ENCODE measurements at regions not wholly inside any gene's neighbourhood (a gene's known extent, or its start where the extent isn't known, plus 50 kb on each side); places are given as distances from the start of the nearest gene placed in this dataset.
"Not testable (repeated sequence)": the region's sequence is repeated elsewhere in the genome, so short reads cannot be mapped to it uniquely, and the experiment has no call there.

- no peak for DNase-seq (ENCODE audit: low read depth)
Observed at GRCh38 chr9:28999057-28999456, 1425.8 kb upstream of the C9orf72 start.

GRCh38 chr9:28999806-29000205 is 1426.5 kb upstream of the C9orf72 start:
- peak; percentile 4 for DNase-seq (ENCODE audit: low read depth)

DNA sequence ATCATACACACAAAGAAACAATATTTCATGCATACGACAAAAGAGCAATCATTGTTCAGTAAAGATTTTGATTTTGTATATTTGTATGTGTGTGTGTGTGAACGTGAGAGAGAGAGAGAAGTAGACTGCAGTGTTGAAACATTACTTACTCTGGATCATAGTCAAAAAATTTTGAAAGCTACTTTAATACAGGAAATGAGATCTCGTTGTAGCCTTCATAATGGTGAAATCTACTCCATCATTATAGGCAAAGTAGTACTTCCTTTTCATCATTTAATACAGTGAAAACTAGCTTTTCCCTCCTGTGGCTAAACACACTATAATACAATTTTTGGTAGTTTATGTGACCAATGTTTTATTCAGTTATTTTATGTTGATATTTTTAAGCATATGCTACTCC is 1427.7 kb upstream of the C9orf72 start:
- DNase-seq (ENCODE audit: low read depth), result no peak

DNA sequence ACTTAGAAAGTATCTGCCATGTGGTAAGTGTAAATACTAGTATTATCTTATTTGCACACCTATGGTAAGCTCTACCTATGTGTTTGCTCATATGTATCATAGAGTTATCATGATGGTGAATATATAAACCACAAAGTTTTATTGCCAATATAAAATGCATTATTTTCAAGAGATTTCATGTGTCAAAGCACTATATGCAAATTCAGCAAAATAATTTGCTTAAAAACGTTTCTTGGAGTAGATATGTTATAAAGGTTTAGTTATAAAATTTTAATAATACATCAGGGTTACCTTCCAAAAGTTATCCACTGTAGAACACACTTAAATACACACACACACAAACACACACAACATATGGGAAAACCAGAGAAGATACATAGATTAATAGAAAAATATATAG is 1431.7 kb upstream of the C9orf72 start:
- DNase-seq (ENCODE audit: low read depth), result no peak

- DNase-seq (ENCODE audit: low read depth), result no peak
Observed at GRCh38 chr9:29006628-29007027, 1433.3 kb upstream of the C9orf72 start.

DNA sequence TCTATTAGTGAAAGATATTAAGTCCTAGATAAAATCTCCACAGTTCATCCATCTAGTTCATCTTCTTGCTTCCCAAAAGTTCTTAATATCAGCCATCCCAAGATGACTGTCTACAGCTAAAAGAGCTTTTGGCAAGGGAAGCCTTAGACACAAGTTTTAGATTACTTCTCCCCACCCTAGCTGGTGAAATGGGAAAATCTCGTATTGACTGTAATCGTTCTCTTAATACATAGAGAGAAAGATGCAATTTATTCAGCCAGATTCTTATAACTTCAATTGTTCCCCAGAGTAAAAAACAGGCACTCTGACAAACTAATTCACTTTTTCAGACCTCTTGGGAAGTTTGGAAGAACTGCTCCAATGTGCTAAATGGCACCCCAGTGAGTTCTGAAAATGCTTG is 1439.6 kb upstream of the C9orf72 start:
- no peak for DNase-seq (ENCODE audit: low read depth)

GRCh38 chr9:29021632-29022031 is 1448.4 kb upstream of the C9orf72 start:
- DNase-seq (ENCODE audit: low read depth), result no peak

DNA sequence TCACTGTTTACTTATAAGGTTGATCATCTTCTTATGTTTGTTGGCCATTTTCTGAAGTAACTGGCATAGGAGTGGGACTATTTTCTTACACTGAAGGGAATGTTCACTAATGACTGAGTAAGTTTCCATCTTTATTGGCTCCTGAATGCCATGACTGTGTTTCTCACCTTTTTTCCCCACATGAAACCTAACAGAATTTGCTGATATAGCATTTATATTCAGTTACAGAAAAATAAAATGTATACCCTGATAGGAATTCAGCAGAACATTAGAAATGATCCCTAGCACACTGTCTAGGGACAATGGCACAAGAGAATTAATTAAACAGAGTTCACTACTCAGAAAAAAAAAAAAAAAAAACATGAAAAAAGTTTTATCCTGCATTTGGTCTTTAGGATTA is 1465.1 kb upstream of the C9orf72 start:
- DNase-seq (ENCODE audit: low read depth), result no peak

- DNase-seq (ENCODE audit: low read depth), result no peak
Observed at GRCh38 chr9:29039258-29039657, 1466.0 kb upstream of the C9orf72 start.

- DNase-seq (ENCODE audit: low read depth), result no peak
Observed at GRCh38 chr9:29043072-29043471, 1469.8 kb upstream of the C9orf72 start.

DNA sequence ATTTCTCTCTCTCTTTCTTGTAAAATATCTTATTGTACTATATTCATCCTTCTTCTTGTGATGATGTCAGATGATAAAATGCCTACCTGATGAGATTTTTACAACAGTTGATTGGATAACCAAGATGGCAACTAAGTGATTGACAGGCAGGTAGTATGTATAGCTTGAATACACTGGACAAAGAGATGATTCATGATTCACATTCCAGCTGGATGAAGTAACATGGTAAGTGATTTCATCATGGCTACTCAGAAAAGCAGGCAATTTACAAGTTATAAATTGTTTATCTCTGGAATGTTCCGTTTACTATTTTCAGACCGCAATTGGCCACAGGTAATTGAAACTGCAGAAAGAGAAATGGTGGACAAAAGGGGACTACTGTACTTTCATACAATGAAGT is 1471.7 kb upstream of the C9orf72 start:
- DNase-seq (ENCODE audit: low read depth), result no peak

DNA sequence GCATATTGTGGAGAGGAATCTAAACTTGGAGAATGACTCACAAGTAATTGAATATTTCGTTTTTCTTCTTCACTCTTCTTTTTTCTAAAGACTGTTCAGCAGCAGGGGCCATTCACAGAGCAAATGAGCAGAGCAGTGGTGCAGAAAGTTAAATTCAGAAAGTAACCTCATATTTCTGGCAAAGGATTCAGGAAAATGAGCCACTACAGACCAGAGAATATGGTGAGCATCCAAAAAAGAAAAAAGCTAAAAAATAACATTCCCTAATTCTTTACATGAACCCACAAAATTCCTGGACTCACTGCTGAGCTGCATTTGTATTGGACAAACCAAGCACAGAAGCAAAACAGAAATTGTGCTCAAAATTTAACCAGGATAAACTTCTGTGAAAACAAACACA is 1486.8 kb upstream of the C9orf72 start:
- no peak for DNase-seq (ENCODE audit: low read depth)

DNA sequence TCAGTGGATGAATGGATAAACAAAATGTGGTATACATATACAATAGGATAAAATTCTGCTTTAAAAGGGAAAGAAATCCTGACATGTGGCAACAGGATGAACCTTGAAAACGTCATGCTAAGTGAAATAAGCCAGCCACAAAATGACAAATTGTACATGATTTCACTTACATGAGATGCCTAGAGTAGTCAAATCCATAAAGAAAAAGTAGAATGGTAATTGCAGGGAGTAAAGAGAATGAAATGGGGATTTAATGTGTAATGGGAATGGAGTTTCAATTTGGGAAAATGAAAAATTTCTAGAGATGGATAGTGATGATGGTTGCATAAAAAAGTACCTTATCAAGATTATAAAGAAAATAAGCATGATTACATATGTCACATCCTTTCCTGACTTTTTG is 1489.2 kb upstream of the C9orf72 start:
- DNase-seq (ENCODE audit: low read depth), result no peak

GRCh38 chr9:29063031-29063430 is 1489.8 kb upstream of the C9orf72 start:
- DNase-seq (ENCODE audit: low read depth), result no peak

DNA sequence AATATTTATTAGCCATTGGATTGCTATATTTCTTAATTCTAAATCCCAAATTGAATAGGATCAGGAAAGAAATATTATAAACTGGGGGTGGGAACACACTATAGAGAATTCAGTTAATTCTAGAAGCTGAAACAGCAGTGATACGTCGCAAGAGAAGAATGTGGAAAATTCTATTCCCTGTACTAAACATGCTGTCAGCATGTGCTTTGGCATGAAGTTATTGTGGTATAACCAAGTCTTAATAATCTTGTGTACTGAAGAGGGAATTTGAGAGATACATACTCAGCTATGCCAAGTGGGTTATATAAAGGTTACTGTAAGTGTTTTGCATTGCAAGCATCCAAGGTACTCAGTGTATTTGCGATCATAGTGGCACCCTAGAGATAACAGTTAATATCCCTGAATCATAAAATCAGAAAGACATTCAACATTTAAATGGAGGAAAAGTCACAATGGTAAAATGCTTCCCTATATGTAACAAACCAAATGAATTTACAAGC is 1492.9 kb upstream of the C9orf72 start:
- DNase-seq (ENCODE audit: low read depth), result no peak

DNA sequence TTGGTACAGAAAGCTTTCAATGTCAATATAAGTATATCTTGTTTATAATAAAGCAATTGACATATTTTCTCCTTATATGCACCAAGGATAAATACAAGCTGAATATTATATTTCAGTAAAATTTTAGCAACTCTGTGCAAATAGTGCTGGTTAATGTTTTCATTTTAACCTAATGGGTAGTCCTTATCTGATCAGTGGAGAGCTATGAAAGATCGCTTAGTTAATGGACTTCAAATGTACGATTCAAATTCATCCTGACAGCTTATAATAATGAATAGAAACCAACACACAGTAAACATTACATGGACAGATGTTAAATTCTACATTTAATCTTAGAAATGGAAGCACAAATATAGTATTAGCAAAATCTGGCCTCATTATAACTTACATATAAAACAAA is 1495.2 kb upstream of the C9orf72 start:
- no peak for DNase-seq (ENCODE audit: low read depth)

DNA sequence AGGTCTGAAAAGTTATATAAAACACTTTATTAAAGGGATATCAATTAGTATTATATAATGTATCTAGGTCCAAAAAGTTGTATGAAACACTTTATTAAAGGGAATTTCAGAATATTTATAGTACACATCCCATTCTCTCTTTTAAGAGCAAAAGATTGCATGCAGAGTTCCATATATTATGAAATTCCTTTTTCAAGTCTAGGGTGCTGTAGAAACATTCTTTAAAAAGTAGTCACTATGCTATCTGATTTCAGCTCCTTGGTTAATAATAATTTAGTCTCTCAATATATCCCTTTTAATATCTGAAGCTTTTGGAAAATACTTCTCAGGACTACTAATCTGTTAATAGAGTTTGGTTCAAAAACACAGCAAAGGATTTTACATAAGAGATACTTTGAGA is 1496.1 kb upstream of the C9orf72 start:
- no peak for DNase-seq (ENCODE audit: low read depth)

DNA sequence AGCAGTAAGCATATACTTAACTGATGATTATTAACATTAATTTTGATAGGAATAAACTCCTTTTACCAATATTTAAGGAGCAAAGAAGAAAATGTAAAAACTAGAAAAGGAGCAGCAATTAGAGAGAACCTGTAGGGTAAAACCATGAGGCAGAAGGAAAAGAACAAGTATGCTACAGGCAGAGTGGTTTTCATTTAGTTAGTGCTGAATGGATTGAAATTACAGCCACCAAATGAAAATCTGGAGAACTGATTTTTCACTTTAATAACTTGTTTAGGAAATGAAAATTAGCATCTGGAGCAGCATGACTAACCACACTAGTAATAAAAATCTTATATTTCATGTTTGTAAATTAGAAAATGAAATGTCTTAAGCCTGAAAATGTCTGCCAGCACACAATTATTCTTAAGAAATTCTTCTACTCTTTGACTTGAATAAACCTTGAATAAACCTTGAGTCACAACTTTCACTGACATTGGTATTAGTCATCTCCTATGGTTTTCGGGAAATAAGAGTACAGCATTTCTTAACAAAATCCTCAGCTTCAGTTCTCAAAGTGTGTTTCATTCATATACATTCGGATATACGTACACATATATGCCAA is 1504.9 kb upstream of the C9orf72 start:
- peak; percentile 20 for DNase-seq (ENCODE audit: low read depth)

- no peak for DNase-seq (ENCODE audit: low read depth)
Observed at GRCh38 chr9:29100762-29101161, 1527.5 kb upstream of the C9orf72 start.

- not testable (repeated sequence) for DNase-seq (ENCODE audit: low read depth)
Observed at GRCh38 chr9:29104166-29104565, 1530.9 kb upstream of the C9orf72 start.

DNA sequence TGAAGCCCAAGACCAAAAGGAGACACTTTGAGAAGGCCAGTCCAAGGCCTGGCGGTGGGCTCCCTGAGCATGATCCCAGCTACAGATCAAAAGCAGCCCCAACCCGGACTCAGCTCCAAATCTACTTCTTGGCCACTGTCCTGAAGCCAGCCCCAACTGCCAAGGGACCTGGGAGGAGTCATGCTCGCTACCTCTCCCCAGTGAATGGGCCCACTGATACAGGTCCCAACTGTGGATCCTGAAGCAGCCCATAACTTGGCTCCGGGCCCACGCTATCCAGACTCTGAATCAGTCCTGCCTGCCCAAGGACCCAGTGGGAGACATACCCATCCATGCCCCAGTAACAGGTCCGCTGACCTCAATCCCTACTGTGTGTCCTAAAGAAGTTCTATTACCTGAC is 1545.3 kb upstream of the C9orf72 start:
- no peak for DNase-seq (ENCODE audit: low read depth)

GRCh38 chr9:29126783-29127182 is 1553.5 kb upstream of the C9orf72 start:
- DNase-seq (ENCODE audit: low read depth), result no peak

DNA sequence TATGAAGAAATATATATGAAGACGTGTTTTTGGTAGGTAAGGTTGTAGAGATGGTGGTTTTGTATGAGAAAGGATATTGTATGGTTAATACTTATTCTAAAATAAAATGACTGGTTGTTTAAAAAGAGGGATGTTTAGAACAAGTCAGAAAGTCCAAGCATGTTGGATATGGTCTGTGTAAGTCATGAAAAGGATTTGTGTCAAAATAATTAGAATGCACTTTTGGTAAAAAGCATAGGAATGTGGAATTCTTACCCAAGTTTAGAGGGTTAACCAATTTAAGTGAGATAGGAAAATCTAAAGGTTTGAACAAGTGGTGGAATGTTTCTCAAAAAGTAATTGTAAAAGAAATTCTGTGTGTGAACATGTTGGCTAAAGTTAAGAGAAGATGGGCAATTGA is 1556.5 kb upstream of the C9orf72 start:
- no peak for DNase-seq (ENCODE audit: low read depth)

DNA sequence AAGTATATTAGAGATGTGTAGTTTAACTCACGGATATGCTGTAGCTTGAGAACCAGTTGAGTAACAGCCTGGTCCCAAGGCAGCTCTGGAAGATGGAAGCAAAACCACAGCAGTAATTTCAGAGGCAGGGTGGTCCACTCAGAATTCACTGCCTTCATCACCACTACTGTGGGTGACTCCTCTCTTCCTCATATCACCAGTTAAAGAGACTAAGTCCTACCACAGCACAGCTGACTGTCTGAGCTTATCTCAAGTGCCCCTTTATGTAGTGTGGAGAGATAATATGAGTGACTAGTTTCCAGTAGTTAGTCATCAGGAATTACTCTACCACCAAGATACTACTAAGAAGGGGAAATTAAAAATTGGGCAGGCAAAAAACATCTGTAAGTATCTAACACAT is 1571.2 kb upstream of the C9orf72 start:
- peak; percentile 10 for DNase-seq (ENCODE audit: low read depth)

- peak; percentile 26 for DNase-seq (ENCODE audit: low read depth)
Observed at GRCh38 chr9:29150606-29151005, 1577.3 kb upstream of the C9orf72 start.
